ENCODE measurements at regions not wholly inside any gene's neighbourhood (a gene's known extent, or its start where the extent isn't known, plus 50 kb on each side); places are given as distances from the start of the nearest gene placed in this dataset.
A peak's percentile ranks its signal among the peaks of the same experiment; 100 is the strongest.

DNA sequence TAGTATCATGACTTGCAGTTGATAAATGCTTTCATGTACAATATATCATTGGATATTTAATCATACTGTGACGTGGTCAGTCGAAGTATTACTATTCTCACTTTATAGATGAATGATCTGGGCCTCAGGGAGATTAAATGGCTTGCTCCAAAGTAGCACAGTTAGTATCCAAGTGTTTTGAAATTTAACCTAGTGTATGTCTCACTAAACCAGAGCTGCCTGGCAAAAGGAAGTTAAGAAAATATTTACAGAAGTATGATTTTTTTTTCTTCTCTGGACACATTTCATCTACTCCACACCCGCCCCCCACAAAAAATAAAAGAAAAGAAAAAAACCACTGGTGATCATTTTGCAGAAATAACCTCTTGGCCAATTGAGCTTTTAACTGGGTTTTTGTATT lies 71.9 kb upstream of the CXADR start:
- DNase-seq (ENCODE audit: low read depth in 2 of 2) = no peak

DNA sequence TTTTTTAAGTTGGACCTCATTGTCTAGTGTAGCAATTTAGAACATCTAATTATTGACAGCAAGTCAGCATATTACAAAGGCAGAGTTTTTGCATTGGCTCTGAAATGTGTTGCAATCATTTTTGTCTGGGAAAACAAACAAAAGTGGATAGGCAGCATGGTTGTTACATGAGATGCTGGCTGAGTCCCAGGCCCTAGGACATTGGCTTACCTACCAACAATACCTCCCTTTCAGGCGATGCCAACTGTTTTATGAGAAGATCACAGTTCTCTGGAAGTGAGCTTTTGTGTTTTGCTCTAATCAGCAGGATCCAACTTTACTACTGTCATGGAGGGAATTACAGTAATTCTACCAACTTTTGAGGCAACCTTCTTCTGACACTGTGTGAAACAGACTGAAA lies 71.5 kb upstream of the CXADR start:
- no peak for DNase-seq (ENCODE audit: low read depth in 2 of 2)

DNA sequence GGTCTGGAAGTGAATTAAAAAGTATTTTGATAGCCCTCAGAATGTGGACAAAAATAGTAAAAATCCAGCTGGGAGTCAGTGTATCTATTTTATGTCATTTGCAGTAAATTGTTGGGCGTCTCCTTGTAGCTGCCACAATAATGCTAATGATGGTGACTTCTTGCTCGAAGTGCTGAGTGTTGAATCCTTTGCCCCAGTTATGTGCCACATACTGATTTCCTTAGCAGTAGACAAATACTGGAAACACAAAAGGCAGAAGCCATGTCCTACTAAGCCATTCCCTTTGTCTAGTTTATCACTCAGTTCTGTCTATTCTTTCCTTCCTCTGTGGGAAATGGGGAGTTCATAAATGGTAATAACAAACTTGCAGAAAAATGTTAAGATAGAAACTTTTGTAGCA lies 70.7 kb upstream of the CXADR start:
- no peak for DNase-seq (ENCODE audit: low read depth in 2 of 2)

DNA sequence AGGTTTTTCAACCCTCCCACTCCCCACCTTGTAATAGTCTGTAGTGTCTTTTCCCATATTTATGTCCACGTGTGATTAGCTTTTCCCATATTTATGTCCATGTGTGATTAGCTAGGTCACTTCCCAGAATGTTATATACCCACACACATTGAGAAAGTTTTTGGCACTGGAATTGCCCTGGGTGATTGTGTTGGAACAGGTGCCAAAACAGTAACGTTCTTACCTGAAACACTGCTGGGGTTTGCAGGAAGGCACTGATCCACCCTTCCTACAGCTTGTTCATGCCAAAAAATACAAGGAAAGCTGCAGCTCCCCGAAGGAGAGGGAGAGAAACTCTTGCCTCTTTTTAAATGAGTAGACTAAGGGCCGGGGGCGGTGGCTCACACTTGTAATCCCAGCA lies 68.0 kb upstream of the CXADR start:
- no peak for DNase-seq (ENCODE audit: low read depth in 2 of 2)

DNA sequence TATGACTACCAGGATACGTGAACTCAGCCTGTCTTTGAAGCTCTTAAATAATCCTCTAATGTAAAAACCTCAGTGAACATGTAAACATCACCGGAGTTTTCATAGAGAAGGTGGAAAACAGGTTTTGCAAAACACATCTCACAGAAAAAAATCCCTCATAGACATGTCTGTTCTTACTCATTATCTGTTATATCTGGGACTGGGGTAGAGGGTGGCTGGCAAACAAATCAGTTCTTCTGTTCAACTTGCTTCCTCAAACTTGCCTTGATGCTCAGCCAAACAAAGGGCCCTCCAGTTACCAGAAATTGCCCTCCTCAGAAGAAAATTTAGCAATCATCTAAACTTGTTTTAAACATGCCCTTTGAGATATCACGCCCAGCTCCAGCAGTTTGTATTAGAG lies 66.1 kb upstream of the CXADR start:
- no peak for DNase-seq (ENCODE audit: low read depth in 2 of 2)

DNA sequence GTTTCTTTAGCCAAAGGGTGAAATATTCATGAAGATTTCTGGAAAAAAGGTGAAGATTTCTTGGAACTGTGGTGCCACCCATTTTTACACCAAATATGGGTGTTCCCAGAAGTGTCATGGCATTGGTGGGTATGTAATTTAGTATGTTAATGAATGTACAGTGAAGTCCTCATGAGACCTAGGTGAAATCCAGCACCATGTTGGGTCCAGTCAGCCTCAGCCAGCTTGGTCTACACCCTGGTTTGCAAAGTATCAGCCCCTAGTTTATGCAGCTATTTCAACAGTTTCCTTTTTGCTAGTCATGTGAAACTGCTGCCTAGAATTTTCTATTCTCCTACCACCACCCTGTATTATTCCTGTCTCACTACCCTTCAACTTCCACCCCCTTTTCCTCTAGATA lies 63.1 kb upstream of the CXADR start:
- no peak for DNase-seq (ENCODE audit: low read depth in 2 of 2)

DNA sequence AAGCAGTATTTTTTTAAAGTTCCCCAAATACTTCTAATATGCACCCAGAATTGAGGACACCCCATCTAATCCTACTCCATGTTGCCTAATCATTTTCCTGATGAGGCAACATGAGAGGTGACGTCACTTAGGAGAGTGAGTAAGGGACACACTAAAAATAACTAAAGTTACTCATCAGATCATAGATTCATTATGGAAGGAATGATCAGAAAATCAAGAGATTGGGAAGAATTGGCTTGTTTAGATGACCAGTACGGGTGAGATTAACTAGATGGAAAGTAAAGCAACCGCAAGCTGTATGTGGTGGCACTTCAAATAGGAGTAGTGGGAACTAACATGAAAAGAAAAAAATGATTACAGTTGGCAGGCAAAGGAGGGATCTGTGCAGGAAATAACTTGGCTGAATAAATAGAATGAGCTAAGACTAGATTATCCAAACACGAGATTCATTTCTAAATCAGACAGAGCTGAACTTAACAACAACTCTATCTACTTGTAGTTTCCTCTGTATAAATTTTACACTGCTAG lies 61.4 kb upstream of the CXADR start:
- no peak for DNase-seq (ENCODE audit: low read depth in 2 of 2)

DNA sequence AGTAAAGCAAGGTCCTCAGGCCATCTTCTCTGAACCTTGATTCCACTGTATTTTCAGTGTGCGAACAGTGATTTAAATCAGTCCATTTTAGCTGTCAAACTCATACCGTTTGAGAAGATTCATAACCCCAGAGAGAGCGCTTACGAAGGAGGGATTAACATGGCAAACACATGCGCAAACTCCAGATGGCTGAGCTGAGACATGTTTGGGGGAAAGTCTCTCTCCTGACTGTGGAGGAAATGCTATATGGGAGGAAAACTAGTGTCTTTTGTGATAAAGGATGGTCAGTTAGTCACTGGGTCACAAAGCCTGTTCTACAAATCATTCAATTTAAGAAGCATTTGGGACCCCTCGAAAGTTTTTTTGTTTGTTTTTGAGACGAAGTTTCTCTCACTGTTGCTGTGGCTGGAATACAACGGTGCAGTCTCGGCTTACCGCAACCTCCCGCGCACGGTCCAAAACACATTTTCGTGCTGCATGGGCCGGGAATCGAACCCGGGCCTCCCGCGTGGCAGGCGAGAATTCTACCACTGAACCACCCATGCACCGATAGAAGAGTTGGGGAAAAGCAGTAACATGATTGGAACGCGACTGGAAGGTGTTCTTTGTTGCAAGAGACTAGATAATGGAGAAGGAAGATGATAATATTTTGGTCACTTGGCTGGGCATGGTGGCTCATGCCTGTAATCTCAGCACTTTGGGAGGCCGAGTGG lies 58.4 kb upstream of the CXADR start:
- DNase-seq (ENCODE audit: low read depth in 2 of 2) = peak; percentile 8 to 30

DNA sequence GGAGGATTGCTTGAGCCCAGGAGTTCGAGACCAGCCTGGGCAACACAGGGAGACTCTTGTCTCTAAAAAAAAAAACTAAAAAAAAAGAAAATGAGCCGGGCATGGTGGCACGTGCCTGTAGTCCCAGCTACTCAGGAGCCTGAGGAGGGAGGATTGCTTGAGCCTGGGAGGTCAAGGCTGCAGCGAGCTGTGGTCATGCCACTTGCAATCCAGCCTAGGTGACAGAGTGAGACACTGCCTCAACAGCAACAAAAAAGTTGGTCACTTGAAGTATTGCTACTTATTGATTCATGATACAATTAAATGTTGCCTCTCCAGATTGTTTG lies 57.9 kb upstream of the CXADR start:
- DNase-seq (ENCODE audit: low read depth in 2 of 2) = no peak

DNA sequence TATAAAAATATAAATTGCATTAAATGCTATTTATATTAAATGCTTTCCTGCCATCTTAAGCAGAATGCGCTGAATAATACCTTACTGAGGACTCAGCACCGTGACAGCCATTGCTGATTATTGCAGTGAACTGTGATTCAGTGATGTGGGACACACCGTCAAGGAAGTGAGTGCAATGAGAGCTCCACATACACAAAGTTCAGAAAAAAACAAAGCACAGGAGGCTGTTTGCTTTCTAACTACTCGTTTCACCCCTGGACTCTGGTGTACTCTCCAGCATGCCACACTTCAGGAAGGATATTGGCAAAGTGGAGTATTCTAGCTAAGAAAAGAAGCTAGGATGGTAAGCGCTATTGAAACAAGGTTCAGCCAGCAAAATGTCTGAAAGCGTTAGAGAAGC lies 57.4 kb upstream of the CXADR start:
- DNase-seq (ENCODE audit: low read depth in 2 of 2) = no peak

DNA sequence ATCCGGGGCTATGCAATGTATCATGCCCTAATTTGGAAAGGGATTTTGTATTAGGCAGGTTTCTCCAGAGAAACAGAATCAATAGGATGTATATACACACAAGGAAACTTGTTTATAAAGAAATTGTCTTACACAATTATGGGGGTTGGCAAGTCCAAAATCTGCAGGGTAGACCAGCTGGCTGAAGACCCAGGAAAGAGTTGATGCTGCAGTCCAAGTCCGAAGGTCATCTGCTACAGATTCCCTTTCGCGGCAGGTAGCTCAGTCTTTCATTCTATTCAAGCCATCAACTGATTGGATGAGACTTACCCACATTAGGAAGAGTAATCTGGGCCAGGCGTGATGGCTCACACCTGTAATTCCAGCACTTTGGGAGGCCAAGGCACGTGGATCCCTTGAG lies 54.6 kb upstream of the CXADR start:
- DNase-seq (ENCODE audit: low read depth in 2 of 2) = no peak

DNA sequence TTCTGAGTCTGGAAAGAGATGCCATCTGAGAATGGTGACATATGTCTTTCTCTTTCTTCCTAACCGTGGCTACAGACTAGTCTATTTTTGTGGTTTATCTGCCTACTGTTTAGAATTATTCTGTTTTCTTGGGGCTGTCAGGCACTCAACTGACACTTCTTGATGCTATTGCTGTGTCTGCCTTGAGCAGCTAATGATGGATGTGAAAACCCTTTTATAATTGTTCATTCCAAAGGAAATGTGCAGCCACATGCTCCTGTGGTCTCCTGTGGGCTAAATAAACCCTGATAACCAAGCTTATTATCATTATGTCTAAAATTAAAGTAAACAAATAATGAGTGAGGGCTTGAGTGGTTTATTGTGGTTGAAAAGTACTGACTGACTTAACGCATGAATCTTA lies 52.7 kb upstream of the CXADR start:
- no peak for DNase-seq (ENCODE audit: low read depth in 2 of 2)

DNA sequence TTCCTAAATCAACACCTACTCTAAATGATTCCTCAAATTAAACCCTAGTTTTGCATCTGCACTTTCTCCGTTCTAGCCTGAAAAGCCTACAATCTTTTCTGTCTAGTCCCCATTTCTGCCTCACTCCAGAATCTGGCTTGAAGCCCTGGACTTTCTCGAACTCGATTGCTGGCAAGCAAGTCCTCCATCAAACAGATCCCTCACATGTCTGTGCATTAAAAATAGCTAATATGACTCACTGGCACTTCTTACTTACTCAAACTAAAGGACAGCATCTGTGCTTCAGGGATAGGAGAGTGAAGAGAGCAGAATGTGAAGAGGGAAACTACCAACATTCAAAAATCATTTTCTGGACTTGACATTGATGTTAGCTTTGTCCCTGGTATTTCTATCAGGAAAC lies 51.8 kb upstream of the CXADR start:
- no peak for DNase-seq (ENCODE audit: low read depth in 2 of 2)

DNA sequence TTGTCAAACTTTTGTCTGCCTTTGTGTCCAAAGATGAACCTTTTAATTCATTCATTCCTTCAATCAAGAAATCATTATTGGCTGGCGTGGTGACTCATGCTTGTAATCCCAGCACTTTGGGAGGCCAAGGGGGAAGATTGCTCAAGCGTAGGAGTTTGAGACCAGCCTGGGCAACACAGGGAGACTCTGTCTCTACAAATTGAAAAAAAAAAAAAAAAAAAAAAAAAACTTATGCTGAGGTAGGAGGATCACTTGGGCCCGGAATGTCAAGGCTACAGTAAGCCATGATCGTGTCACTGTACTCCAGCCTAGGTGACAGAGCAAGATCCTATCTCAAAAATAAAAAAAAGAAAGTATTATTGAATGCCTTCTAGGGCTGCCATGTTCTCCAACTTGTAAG lies 51.3 kb upstream of the CXADR start:
- no peak for DNase-seq (ENCODE audit: low read depth in 2 of 2)

DNA sequence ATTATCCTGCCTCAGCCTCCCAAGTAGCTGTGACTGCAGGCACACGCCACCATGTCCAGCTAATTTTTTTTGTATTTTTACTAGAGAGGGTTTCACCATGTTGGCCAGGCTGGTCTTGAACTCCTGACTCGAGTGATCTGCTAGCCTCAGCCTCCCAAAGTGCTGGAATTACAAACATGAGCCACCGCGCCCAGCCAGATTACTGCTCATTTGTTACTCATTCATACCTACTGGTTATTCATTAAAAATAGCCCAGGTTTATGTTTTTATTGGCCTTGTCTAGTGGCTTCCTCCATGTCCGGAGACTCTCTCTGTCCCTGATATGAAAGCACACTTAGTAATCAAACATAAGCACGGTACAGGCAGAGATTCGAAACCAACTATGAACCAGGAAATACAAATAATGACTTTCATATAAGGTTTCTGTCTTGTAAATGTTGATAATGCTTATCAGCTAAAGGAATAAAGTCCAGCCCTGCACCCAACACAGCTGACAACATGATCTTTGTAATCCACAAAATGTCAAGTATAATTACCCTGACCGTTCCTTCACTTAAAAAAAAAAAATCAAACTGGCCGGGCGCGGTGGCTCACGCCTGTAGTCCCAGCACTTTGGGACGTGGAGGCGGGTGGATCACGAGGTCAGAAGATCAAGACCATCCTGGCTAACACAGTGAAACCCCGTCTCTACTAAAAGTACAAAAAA lies 50.4 kb upstream of the CXADR start:
- no peak for DNase-seq (ENCODE audit: low read depth in 2 of 2)

Data from activated CD4-positive, alpha-beta T cell treated with anti-CD3 and anti-CD28 coated beads for 24 hours (primary cell).